Stomach (tissue), 8 donors: ENCODE measurements at regions not wholly inside any gene's neighbourhood (a gene's known extent, or its start where the extent isn't known, plus 50 kb on each side); places are given as distances from the start of the nearest gene placed in this dataset.
"Not testable (repeated sequence)": the region's sequence is repeated elsewhere in the genome, so short reads cannot be mapped to it uniquely, and the experiment has no call there.

ENCODE experiments used
- DNase-seq, 2 donors: peaks; one replicate each; pipeline versions ENCODE4 v3.0.0 to v3.0.0-alpha.2; 2013 to 2019
- H3K27ac ChIP-seq, 5 donors: fragments of 200-600 bp in 4 of 5; sonication (generic) in 4 of 5; one replicate each; pipeline ENCODE4 v1.5.1; 2013 to 2019; ENCODE audit warnings: mild to moderate bottlenecking in 1 of 5, moderate library complexity in 1 of 5
- H3K27me3 ChIP-seq, 3 donors: fragments of 200-600 bp; sonication (generic); one replicate each; pipeline ENCODE4 v1.5.1; 2017 to 2019; ENCODE audit warnings: mixed run types in 1 of 3
- H3K36me3 ChIP-seq, 4 donors: fragments of 200-600 bp; sonication (generic); 1 replicate in 3 of 4; 2 replicates in 1 of 4; pipeline ENCODE4 v1.5.1; 2016 to 2019
- H3K4me1 ChIP-seq, 4 donors: fragments of 200-600 bp; sonication (generic); one replicate each; pipeline ENCODE4 v1.5.1; 2016 to 2019
- H3K4me3 ChIP-seq, 4 donors: fragments of 200-600 bp; sonication (generic) in 3 of 4; one replicate each; pipeline ENCODE4 v1.5.1; 2016 to 2019; ENCODE audit warnings: mild to moderate bottlenecking in 1 of 4
- H3K9me3 ChIP-seq, 4 donors: fragments of 200-600 bp; sonication (generic); one replicate each; pipeline ENCODE4 v1.5.1; 2016 to 2019
- EP300 ChIP-seq: sonication (generic); formaldehyde crosslinking; IDR thresholded peaks from one replicate; pipeline ENCODE4 v1.6.1; 2017; ENCODE audit warnings: antibody characterized with exemption
- POLR2A ChIP-seq, 4 donors: fragments of 450-650 bp; IDR thresholded peaks; one replicate each; pipeline ENCODE4 v1.6.1; 2016; ENCODE audit warnings: antibody characterized with exemption in 4 of 4, control low read depth in 2 of 4, mild to moderate bottlenecking in 1 of 4, moderate library complexity in 1 of 4
- POLR2AphosphoS5 ChIP-seq, 3 donors: sonication (generic); formaldehyde crosslinking; IDR thresholded peaks; one replicate each; pipeline ENCODE4 v1.6.1; 2016; ENCODE audit warnings: antibody characterized with exemption in 3 of 3
- WGBS, 5 donors: extraction: QIAGEN DNeasy Blood & Tissue Kit in 3 of 5; methylation state at CpG; one replicate each; pipeline versions ENCODE4 v1.1.5 to v1.1.7; 2013 to 2018; 5-methylcytosine and 5-hydroxymethylcytosine counted together
- intact Hi-C: fragments of 100-400 bp; cut with DNase I; formaldehyde crosslinking; loops from one replicate; pipeline ENCODE4 v1.15.1; 2023; ENCODE audit warnings: low total_unique reads
- TF ChIP-seq, protein P1 (sequence below), 7 experiments: fragments of 450-650 bp in 4 of 7; fragments of 200-600 bp in 3 of 7; sonication (generic) in 3 of 7; IDR thresholded peaks; one replicate each; pipeline ENCODE4 v1.5.1; 2016 to 2019; ENCODE audit warnings: antibody characterized with exemption in 7 of 7, control low read depth in 2 of 7, mild to moderate bottlenecking in 1 of 7
- donor health status: healthy with polysubstance abuse.
- donor health status: Bipolar disorder and iron deficiency.
- donor health status: healthy.

- intact Hi-C loops: no loop called here
Measured at GRCh38 chr14:87041290-87042020, 951.5 kb downstream of the GALC start.

DNA sequence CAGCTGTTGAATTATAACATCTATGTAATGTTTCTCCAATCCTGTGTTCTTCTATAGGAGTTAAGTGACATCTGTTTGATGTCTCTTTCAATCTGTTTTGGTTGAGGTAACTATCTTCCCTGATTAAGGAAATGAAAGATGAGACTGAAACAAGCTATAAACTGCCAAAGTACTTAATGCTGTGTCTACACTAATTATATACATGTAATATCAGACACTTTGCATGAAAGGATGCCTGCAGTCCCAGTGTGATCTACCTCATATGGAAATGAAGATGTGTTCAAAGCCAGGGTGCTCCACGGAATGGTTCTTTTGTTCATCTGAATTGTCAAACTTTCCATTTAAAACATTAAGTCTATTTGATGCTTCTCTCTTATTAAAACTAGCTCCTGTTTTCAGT is 958.3 kb downstream of the GALC start:
- TF ChIP-seq, protein P1, sequence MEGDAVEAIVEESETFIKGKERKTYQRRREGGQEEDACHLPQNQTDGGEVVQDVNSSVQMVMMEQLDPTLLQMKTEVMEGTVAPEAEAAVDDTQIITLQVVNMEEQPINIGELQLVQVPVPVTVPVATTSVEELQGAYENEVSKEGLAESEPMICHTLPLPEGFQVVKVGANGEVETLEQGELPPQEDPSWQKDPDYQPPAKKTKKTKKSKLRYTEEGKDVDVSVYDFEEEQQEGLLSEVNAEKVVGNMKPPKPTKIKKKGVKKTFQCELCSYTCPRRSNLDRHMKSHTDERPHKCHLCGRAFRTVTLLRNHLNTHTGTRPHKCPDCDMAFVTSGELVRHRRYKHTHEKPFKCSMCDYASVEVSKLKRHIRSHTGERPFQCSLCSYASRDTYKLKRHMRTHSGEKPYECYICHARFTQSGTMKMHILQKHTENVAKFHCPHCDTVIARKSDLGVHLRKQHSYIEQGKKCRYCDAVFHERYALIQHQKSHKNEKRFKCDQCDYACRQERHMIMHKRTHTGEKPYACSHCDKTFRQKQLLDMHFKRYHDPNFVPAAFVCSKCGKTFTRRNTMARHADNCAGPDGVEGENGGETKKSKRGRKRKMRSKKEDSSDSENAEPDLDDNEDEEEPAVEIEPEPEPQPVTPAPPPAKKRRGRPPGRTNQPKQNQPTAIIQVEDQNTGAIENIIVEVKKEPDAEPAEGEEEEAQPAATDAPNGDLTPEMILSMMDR (IDR thresholded peaks at IDR 0.05): no peak
- no peak for TF ChIP-seq POLR2AphosphoS5 (IDR thresholded peaks at IDR 0.05)
- TF ChIP-seq EP300: no peak
- TF ChIP-seq POLR2A (IDR thresholded peaks at IDR 0.05): no peak
- Histone ChIP-seq H3K27me3 (no peaks in the 10 kb centered on the region), H3K9me3 (peaks cover 0 to 8% (median 5%) of the 10 kb centered on the region in 4 donors), H3K4me3 (no peak overlapping the region), H3K36me3 (no peaks in the 10 kb centered on the region), H3K4me1 (no peaks in the 10 kb centered on the region), H3K27ac (no peak overlapping the region)
- WGBS, 5 donors: 67 to 85% (median 74%) methylated on average over 1 of the region's 1 CpG
- intact Hi-C loops: no loop called here
- no peak for DNase-seq

More at GRCh38 chr14:87041290-87042020, 951.5 kb downstream of the GALC start:
- TF ChIP-seq EP300 (no peak), POLR2A (IDR thresholded peaks at IDR 0.05) (no peak), POLR2AphosphoS5 (IDR thresholded peaks at IDR 0.05) (no peak)
- TF ChIP-seq, protein P1 (IDR thresholded peaks at IDR 0.05): no peak
- Histone ChIP-seq H3K27me3 (no peaks in the 10 kb centered on the region), H3K4me1 (no peaks in the 10 kb centered on the region), H3K36me3 (no peaks in the 10 kb centered on the region), H3K4me3 (no peak overlapping the region), H3K27ac (no peak overlapping the region), H3K9me3 (peaks cover 0 to 8% (median 5%) of the 10 kb centered on the region in 4 donors)
- no peak for DNase-seq
- WGBS, 5 donors: 37 to 45% (median 40%) methylated on average over 7 of the region's 7 CpGs

- TF ChIP-seq EP300 (no peak), POLR2A (IDR thresholded peaks at IDR 0.05) (no peak), POLR2AphosphoS5 (IDR thresholded peaks at IDR 0.05) (no peak)
- TF ChIP-seq, protein P1 (IDR thresholded peaks at IDR 0.05): no peak
- intact Hi-C loops: no loop called here
- no peak overlapping the region for H3K27ac ChIP-seq
Measured at GRCh38 chr14:87030197-87030596, 962.8 kb downstream of the GALC start.

GRCh38 chr14:87020106-87020505 is 972.9 kb downstream of the GALC start:
- H3K36me3 ChIP-seq, H3K9me3 ChIP-seq, H3K27ac ChIP-seq, H3K4me3 ChIP-seq, DNase-seq, H3K4me1 ChIP-seq, H3K27me3 ChIP-seq, intact Hi-C loops: not testable (repeated sequence)
- 48 to 76% (median 58%) methylated on average over 4 of the region's 4 CpGs for WGBS, 5 donors

More at GRCh38 chr14:87030197-87030596, 962.8 kb downstream of the GALC start:
- DNase-seq: no peak
- H3K27me3 ChIP-seq: no peaks in the 10 kb centered on the region
- H3K4me3 ChIP-seq: no peak overlapping the region
- 85 to 96% (median 90%) methylated on average over 1 of the region's 1 CpG for WGBS, 5 donors
- no peaks in the 10 kb centered on the region for H3K36me3 ChIP-seq
- H3K9me3 ChIP-seq: no peaks in the 10 kb centered on the region
- no peaks in the 10 kb centered on the region for H3K4me1 ChIP-seq

DNA sequence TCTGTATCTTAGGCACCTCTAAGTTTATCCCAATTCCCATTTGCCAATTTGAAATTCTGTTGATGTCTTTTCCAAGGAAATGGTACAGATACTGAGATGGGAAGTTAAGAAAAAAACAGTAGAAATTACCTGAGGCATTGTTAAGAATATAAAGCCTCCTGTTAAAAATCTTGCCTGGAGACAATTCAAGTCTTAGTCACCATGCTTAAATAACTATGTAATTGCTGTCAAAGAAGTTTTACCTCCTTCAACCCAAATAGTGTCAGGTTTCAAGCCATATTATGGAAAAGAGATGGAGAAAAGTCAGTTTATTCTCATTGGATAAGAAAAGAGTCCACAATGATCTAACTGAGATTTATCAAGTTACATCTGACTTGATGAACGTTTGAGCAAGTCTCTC is 974.7 kb downstream of the GALC start:
- H3K27me3 ChIP-seq: no peaks in the 10 kb centered on the region
- no peak overlapping the region for H3K27ac ChIP-seq
- no peak for DNase-seq
- H3K4me1 ChIP-seq: no peaks in the 10 kb centered on the region
- intact Hi-C loops: no loop called here
- H3K36me3 ChIP-seq: no peaks in the 10 kb centered on the region
- TF ChIP-seq POLR2AphosphoS5 (IDR thresholded peaks at IDR 0.05) (no peak), POLR2A (IDR thresholded peaks at IDR 0.05) (no peak), EP300 (no peak)
- TF ChIP-seq, protein P1 (IDR thresholded peaks at IDR 0.05): no peak
- 21 to 50% (median 43%) methylated on average over 1 of the region's 1 CpG for WGBS, 5 donors
- no peak overlapping the region for H3K4me3 ChIP-seq
- peaks cover 0 to 8% (median 0%) of the 10 kb centered on the region in 4 donors for H3K9me3 ChIP-seq
